ENCODE measurements at regions not wholly inside any gene's neighbourhood (a gene's known extent, or its start where the extent isn't known, plus 50 kb on each side); places are given as distances from the start of the nearest gene placed in this dataset.

- H3K4me3 ChIP-seq (ENCODE audit: low read depth, low read length), result no peak overlapping the region
- no peak for DNase-seq (ENCODE audit: low read depth)
- no peak for TF ChIP-seq CTCF (conservative IDR thresholded peaks at IDR 0.05; ENCODE audit: low read depth, low read length)
Measured at GRCh38 chr2:120874888-120875275, 139.2 kb downstream of the GLI2 start.

- no peak overlapping the region for H3K4me3 ChIP-seq (ENCODE audit: low read depth, low read length)
- DNase-seq (ENCODE audit: low read depth), result no peak
- TF ChIP-seq CTCF (conservative IDR thresholded peaks at IDR 0.05; ENCODE audit: low read depth, low read length), result no peak
Measured at GRCh38 chr2:120875431-120875830, 139.8 kb downstream of the GLI2 start.

GRCh38 chr2:120876526-120877280, 141.0 kb downstream of the GLI2 start:
- TF ChIP-seq CTCF (conservative IDR thresholded peaks at IDR 0.05; ENCODE audit: low read depth, low read length), result no peak
- no peak for DNase-seq (ENCODE audit: low read depth)
- H3K4me3 ChIP-seq (ENCODE audit: low read depth, low read length), result no peak overlapping the region

GRCh38 chr2:120877409-120877808, 141.7 kb downstream of the GLI2 start:
- TF ChIP-seq CTCF (conservative IDR thresholded peaks at IDR 0.05; ENCODE audit: low read depth, low read length), result no peak
- DNase-seq (ENCODE audit: low read depth), result no peak
- H3K4me3 ChIP-seq (ENCODE audit: low read depth, low read length), result no peak overlapping the region

GRCh38 chr2:120878970-120879369, 143.3 kb downstream of the GLI2 start:
- no peak overlapping the region for H3K4me3 ChIP-seq (ENCODE audit: low read depth, low read length)
- no peak for TF ChIP-seq CTCF (conservative IDR thresholded peaks at IDR 0.05; ENCODE audit: low read depth, low read length)
- no peak for DNase-seq (ENCODE audit: low read depth)

- DNase-seq (ENCODE audit: low read depth), result no peak
Measured at GRCh38 chr2:120879431-120880295, 144.0 kb downstream of the GLI2 start.

More at GRCh38 chr2:120879431-120880295, 144.0 kb downstream of the GLI2 start:
- no peak overlapping the region for H3K4me3 ChIP-seq (ENCODE audit: low read depth, low read length)
- TF ChIP-seq CTCF (conservative IDR thresholded peaks at IDR 0.05; ENCODE audit: low read depth, low read length), result peak; percentile 34

All from epithelial cell of proximal tubule (primary cell).